ENCODE measurements at regions not wholly inside any gene's neighbourhood (a gene's known extent, or its start where the extent isn't known, plus 50 kb on each side); places are given as distances from the start of the nearest gene placed in this dataset.

DNA sequence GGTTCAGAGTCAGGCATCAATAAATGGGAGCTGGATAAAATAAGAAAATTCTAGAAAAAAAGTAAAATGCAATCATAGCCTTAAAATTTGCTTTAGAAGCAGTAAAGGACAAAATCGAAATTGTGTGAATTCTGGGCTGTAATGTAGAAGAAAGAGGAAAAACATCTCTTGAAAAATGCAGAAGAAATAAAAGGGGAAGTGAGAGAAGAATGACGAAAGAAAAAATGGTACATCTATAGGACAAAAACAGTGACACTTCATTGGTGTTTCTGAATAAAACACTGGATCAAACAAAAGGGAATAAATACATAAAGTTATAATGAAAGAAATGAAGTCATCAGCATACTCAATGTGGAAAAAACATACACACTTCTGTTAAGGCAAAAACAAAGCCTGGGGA is 642.3 kb downstream of the ACTL7B start:
- no peak overlapping the region for H3K4me3 ChIP-seq
- H3K9me3 ChIP-seq = no peaks in the 10 kb centered on the region
- no peaks in the 10 kb centered on the region for H3K4me1 ChIP-seq
- intact Hi-C loops (cut with DNase I) = no loop called here
- H3K27ac ChIP-seq = no peak overlapping the region
- TF ChIP-seq, protein P1, sequence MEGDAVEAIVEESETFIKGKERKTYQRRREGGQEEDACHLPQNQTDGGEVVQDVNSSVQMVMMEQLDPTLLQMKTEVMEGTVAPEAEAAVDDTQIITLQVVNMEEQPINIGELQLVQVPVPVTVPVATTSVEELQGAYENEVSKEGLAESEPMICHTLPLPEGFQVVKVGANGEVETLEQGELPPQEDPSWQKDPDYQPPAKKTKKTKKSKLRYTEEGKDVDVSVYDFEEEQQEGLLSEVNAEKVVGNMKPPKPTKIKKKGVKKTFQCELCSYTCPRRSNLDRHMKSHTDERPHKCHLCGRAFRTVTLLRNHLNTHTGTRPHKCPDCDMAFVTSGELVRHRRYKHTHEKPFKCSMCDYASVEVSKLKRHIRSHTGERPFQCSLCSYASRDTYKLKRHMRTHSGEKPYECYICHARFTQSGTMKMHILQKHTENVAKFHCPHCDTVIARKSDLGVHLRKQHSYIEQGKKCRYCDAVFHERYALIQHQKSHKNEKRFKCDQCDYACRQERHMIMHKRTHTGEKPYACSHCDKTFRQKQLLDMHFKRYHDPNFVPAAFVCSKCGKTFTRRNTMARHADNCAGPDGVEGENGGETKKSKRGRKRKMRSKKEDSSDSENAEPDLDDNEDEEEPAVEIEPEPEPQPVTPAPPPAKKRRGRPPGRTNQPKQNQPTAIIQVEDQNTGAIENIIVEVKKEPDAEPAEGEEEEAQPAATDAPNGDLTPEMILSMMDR (IDR thresholded peaks at IDR 0.05) = no peak
- no peak for ATAC-seq
- no peaks in the 10 kb centered on the region for H3K36me3 ChIP-seq (ENCODE audit: insufficient read depth in 1 of 2, low read depth in 1 of 2)
- 83 to 85% (median 84%) methylated on average over 2 of the region's 2 CpGs for WGBS, 3 donors
- H3K27me3 ChIP-seq (ENCODE audit: insufficient read depth in 3 of 3, low read length in 2 of 3) = no peaks in the 10 kb centered on the region
- no peak for DNase-seq

DNA sequence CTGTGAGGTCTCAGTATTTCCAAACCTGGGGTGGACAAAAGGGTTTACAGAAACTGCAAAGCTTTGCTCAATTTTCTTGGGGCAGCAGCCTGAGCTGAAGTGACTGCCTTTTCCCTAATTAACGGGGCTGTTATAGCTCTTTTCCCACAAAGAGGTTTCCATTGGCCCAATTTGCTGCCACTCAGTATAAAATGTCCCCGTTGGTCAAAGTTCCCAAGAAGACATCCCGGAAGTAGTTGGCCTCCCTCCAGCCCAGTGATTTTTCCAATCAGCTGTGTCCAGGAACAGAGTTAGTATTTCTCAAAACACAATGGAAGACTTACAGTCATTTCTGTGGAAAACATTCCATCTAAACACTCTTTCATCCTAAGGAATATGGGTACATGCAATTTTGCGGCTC is 643.6 kb downstream of the ACTL7B start:
- intact Hi-C loops (cut with DNase I) = no loop called here
- H3K4me1 ChIP-seq = no peaks in the 10 kb centered on the region
- H3K27ac ChIP-seq = no peak overlapping the region
- TF ChIP-seq, protein P1 (IDR thresholded peaks at IDR 0.05) = no peak
- H3K4me3 ChIP-seq = no peak overlapping the region
- WGBS, 3 donors = 53 to 59% (median 56%) methylated on average over 4 of the region's 4 CpGs
- DNase-seq (no peak), ATAC-seq (no peak)
- no peaks in the 10 kb centered on the region for H3K36me3 ChIP-seq (ENCODE audit: insufficient read depth in 1 of 2, low read depth in 1 of 2)
- H3K9me3 ChIP-seq = no peaks in the 10 kb centered on the region
- H3K27me3 ChIP-seq (ENCODE audit: insufficient read depth in 3 of 3, low read length in 2 of 3) = no peaks in the 10 kb centered on the region

- ATAC-seq (no peak), DNase-seq (no peak)
- 93 to 100% (median 96%) methylated on average over 1 of the region's 1 CpG for WGBS, 3 donors
- Histone ChIP-seq H3K36me3 (ENCODE audit: insufficient read depth in 1 of 2, low read depth in 1 of 2) (no peaks in the 10 kb centered on the region), H3K9me3 (no peaks in the 10 kb centered on the region), H3K27ac (no peak overlapping the region), H3K27me3 (ENCODE audit: insufficient read depth in 3 of 3, low read length in 2 of 3) (no peaks in the 10 kb centered on the region), H3K4me1 (no peaks in the 10 kb centered on the region), H3K4me3 (no peak overlapping the region)
- TF ChIP-seq, protein P1 (IDR thresholded peaks at IDR 0.05) = no peak
- intact Hi-C loops (cut with DNase I) = no loop called here
These were observed 644.3 kb downstream of the ACTL7B start for GRCh38 chr9:108211411-108211955.

GRCh38 chr9:108209132-108209685 is 646.6 kb downstream of the ACTL7B start:
- H3K4me1 ChIP-seq = no peaks in the 10 kb centered on the region
- H3K9me3 ChIP-seq = peaks cover 3% of the 10 kb centered on the region
- H3K27ac ChIP-seq = no peak overlapping the region
- intact Hi-C loops (cut with DNase I) = no loop called here
- ATAC-seq (no peak), DNase-seq (no peak)
- no peaks in the 10 kb centered on the region for H3K27me3 ChIP-seq (ENCODE audit: insufficient read depth in 3 of 3, low read length in 2 of 3)
- no peaks in the 10 kb centered on the region for H3K36me3 ChIP-seq (ENCODE audit: insufficient read depth in 1 of 2, low read depth in 1 of 2)
- TF ChIP-seq, protein P1 (IDR thresholded peaks at IDR 0.05) = no peak
- no peak overlapping the region for H3K4me3 ChIP-seq
- WGBS, 3 donors = 81 to 87% (median 84%) methylated on average over 5 of the region's 5 CpGs
